OCI-LY7 (cell line): ENCODE measurements at regions not wholly inside any gene's neighbourhood (a gene's known extent, or its start where the extent isn't known, plus 50 kb on each side); places are given as distances from the start of the nearest gene placed in this dataset.

Source experiments
- EZH2phosphoT487 ChIP-seq: fragments of 200-600 bp; sonication (generic); IDR thresholded peaks from 2 replicates; pipeline ENCODE4 v1.6.1; 2018; ENCODE audit warnings: low read depth, borderline replicate concordance, mild to moderate bottlenecking, mixed run types, antibody characterized with exemption, low read length, moderate library complexity, mixed read lengths
- TF ChIP-seq, protein P1 (sequence below): fragments of 200-600 bp; sonication (generic); conservative IDR thresholded peaks from 2 replicates; pipeline ENCODE4 v1.5.1; 2014; ENCODE audit warnings: mild to moderate bottlenecking, antibody characterized with exemption, low read length, moderate library complexity, mixed read lengths

- TF ChIP-seq, protein P1, sequence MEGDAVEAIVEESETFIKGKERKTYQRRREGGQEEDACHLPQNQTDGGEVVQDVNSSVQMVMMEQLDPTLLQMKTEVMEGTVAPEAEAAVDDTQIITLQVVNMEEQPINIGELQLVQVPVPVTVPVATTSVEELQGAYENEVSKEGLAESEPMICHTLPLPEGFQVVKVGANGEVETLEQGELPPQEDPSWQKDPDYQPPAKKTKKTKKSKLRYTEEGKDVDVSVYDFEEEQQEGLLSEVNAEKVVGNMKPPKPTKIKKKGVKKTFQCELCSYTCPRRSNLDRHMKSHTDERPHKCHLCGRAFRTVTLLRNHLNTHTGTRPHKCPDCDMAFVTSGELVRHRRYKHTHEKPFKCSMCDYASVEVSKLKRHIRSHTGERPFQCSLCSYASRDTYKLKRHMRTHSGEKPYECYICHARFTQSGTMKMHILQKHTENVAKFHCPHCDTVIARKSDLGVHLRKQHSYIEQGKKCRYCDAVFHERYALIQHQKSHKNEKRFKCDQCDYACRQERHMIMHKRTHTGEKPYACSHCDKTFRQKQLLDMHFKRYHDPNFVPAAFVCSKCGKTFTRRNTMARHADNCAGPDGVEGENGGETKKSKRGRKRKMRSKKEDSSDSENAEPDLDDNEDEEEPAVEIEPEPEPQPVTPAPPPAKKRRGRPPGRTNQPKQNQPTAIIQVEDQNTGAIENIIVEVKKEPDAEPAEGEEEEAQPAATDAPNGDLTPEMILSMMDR = no peak
- no peak for TF ChIP-seq EZH2phosphoT487
These were observed 452.1 kb downstream of the TMX3 start for GRCh38 chr18:68262690-68263294.
